SK-N-SH (cell line): ENCODE measurements at regions not wholly inside any gene's neighbourhood (a gene's known extent, or its start where the extent isn't known, plus 50 kb on each side); places are given as distances from the start of the nearest gene placed in this dataset.

Experiments
- POLR2AphosphoS5 ChIP-seq: IDR thresholded peaks from 2 replicates; pipeline ENCODE4 v1.6.1; 2012; ENCODE audit warnings: low read depth, low read length
- TF ChIP-seq, protein P1 (sequence below): fragments of 200-600 bp; sonication (generic); IDR thresholded peaks from 2 replicates; pipeline ENCODE4 v1.6.1; 2017; ENCODE audit warnings: antibody characterized with exemption, mild to moderate bottlenecking, moderate library complexity

DNA sequence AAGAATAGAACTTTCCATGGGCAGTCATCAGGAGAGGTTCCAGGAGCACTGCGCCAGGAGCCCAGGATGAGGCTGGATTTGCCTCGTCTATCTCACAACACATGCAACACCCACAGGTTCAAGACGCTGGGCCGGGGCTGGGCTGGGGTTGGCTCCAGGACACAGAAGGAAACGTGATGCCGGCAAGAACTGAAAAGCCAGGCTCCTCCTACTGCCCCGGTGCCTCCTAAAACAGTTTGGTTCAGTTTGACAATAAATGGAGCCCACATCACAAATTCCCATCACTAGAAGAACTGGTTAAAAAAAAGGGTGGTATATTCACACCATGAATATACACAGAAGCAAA, 75.9 kb downstream of the INHBB start:
- TF ChIP-seq, protein P1, sequence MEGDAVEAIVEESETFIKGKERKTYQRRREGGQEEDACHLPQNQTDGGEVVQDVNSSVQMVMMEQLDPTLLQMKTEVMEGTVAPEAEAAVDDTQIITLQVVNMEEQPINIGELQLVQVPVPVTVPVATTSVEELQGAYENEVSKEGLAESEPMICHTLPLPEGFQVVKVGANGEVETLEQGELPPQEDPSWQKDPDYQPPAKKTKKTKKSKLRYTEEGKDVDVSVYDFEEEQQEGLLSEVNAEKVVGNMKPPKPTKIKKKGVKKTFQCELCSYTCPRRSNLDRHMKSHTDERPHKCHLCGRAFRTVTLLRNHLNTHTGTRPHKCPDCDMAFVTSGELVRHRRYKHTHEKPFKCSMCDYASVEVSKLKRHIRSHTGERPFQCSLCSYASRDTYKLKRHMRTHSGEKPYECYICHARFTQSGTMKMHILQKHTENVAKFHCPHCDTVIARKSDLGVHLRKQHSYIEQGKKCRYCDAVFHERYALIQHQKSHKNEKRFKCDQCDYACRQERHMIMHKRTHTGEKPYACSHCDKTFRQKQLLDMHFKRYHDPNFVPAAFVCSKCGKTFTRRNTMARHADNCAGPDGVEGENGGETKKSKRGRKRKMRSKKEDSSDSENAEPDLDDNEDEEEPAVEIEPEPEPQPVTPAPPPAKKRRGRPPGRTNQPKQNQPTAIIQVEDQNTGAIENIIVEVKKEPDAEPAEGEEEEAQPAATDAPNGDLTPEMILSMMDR = no peak
- TF ChIP-seq POLR2AphosphoS5 = no peak
